ENCODE measurements at regions not wholly inside any gene's neighbourhood (a gene's known extent, or its start where the extent isn't known, plus 50 kb on each side); places are given as distances from the start of the nearest gene placed in this dataset.

DNA sequence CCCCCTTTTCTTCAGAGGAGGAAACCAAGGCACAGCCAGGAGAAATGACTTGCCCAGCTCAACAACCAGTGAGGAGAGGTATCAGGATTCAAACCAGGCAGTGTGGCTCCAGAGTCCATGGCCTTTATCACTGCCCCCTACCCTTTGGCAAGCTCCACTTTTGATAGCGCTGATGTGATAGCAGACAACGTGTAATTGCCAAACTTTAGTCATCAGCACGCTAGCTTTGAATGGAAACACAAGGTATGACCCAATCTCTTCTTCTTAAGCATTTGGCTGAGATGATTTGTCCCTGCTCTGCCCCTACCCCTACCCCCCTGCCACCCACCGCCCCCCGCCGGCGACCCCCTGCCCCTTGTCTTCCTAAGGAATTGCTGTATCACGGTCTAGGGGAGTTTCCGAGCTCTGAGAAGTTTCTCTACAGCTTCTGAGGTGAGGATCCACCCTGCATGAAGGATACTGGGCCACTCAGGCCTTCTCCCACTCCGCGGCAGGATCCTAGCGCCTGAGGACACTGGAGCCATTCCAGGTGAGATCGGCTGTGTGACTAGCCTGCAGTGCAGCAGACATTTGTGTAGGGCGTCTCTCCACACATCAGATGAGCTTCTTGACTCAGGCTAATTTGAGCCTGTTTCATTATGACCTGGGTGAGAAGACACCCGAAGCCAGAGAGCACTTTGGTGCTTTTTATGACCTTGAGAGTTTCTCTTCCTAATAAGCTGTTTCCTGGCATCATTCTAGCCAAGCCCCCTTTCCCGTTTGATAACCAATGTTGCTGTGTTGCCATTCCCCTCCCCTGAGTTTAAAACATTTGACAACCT, 75.1 kb upstream of the MAP4K4 start:
- no peaks in the 10 kb centered on the region for H3K9me3 ChIP-seq (ENCODE audit: control insufficient read depth, low read length)
- no peak overlapping the region for H3K23ac ChIP-seq (ENCODE audit: low read length in 2 of 2)
- peaks cover 5% of the 10 kb centered on the region for H3K4me1 ChIP-seq (ENCODE audit: control insufficient read depth, insufficient read depth, low read depth, low read length)
- H3K4ac ChIP-seq (ENCODE audit: low read depth in 1 of 2, low read length in 2 of 2): no peak overlapping the region
- no peak overlapping the region for H3K4me2 ChIP-seq (ENCODE audit: low read length, poor library complexity, severe bottlenecking)
- no peaks in the 10 kb centered on the region for H3K79me1 ChIP-seq (replicated peaks; ENCODE audit: low read length, poor library complexity, severe bottlenecking)
- no peak overlapping the region for H3K4me3 ChIP-seq (ENCODE audit: insufficient read depth in 1 of 2, low read depth in 1 of 2, low read length in 2 of 2)
- no peak overlapping the region for H3K18ac ChIP-seq (ENCODE audit: low read depth in 1 of 2, low read length in 2 of 2)
- WGBS: 63% methylated on average over 12 of the region's 16 CpGs
- no peak overlapping the region for H2AFZ ChIP-seq (ENCODE audit: low read depth, low read length)
- H3K36me3 ChIP-seq (ENCODE audit: control insufficient read depth in 1 of 2, insufficient read depth in 2 of 2, low read depth in 1 of 2, low read length in 2 of 2): no peaks in the 10 kb centered on the region
- no peak overlapping the region for H4K91ac ChIP-seq (ENCODE audit: low read length)
- no peak overlapping the region for H2BK5ac ChIP-seq (ENCODE audit: low read depth, low read length, poor library complexity, severe bottlenecking)
- no peak overlapping the region for H2BK120ac ChIP-seq (ENCODE audit: low read depth, low read length)
- H3K9ac ChIP-seq (ENCODE audit: low read length): no peak overlapping the region
- peak overlapping the region in 1 of 2 experiments; percentile 75 for H3K14ac ChIP-seq (ENCODE audit: low read length in 2 of 2)
- H2AK5ac ChIP-seq (ENCODE audit: low read length, severe bottlenecking): no peak overlapping the region
- no peak overlapping the region for H4K8ac ChIP-seq (ENCODE audit: low read length)
- no peak overlapping the region for H2BK15ac ChIP-seq (ENCODE audit: low read depth, poor library complexity, severe bottlenecking)
- no peak for DNase-seq
- no peak overlapping the region for H3K27ac ChIP-seq (ENCODE audit: low read length, poor library complexity, severe bottlenecking)
- no peak overlapping the region for H2BK12ac ChIP-seq (ENCODE audit: low read length in 2 of 2)
- no peaks in the 10 kb centered on the region for H3K27me3 ChIP-seq (ENCODE audit: control insufficient read depth in 1 of 2, insufficient read depth in 1 of 2, low read length in 2 of 2)

DNA sequence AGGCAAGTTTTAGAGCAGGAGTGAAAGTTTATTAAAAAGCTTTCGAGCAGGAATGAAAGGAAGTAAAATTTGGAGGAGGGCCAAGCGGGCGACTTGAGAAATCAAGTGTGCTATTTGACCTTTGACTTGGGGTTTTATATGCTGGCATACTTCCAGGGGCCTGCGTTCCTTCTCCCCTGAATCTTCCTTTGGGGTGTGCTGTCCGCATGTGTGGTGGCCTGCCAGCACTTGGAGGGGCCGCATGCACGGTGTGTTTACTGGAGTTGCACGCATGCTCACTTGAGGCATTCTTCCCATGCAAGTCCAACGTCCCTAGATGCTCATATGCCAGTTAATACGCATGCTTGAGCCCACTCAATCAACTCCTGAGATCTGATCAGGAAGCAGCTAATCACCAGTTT, 78.3 kb upstream of the MAP4K4 start:
- H3K79me1 ChIP-seq (replicated peaks; ENCODE audit: low read length, poor library complexity, severe bottlenecking): no peaks in the 10 kb centered on the region
- H3K36me3 ChIP-seq (ENCODE audit: control insufficient read depth in 1 of 2, insufficient read depth in 2 of 2, low read depth in 1 of 2, low read length in 2 of 2): no peaks in the 10 kb centered on the region
- no peak overlapping the region for H2BK12ac ChIP-seq (ENCODE audit: low read length in 2 of 2)
- DNase-seq: no peak
- no peak overlapping the region for H2AK5ac ChIP-seq (ENCODE audit: low read length, severe bottlenecking)
- H3K27ac ChIP-seq (ENCODE audit: low read length, poor library complexity, severe bottlenecking): no peak overlapping the region
- H4K8ac ChIP-seq (ENCODE audit: low read length): no peak overlapping the region
- no peak overlapping the region for H2AFZ ChIP-seq (ENCODE audit: low read depth, low read length)
- H2BK15ac ChIP-seq (ENCODE audit: low read depth, poor library complexity, severe bottlenecking): no peak overlapping the region
- no peak overlapping the region for H3K9ac ChIP-seq (ENCODE audit: low read length)
- H3K27me3 ChIP-seq (ENCODE audit: control insufficient read depth in 1 of 2, insufficient read depth in 1 of 2, low read length in 2 of 2): no peaks in the 10 kb centered on the region
- no peak overlapping the region for H2BK5ac ChIP-seq (ENCODE audit: low read depth, low read length, poor library complexity, severe bottlenecking)
- H3K23ac ChIP-seq (ENCODE audit: low read length in 2 of 2): no peak overlapping the region
- H3K4me3 ChIP-seq (ENCODE audit: insufficient read depth in 1 of 2, low read depth in 1 of 2, low read length in 2 of 2): peak overlapping the region in 1 of 2 experiments; percentile 8
- H3K14ac ChIP-seq (ENCODE audit: low read length in 2 of 2): no peak overlapping the region
- no peak overlapping the region for H3K4me2 ChIP-seq (ENCODE audit: low read length, poor library complexity, severe bottlenecking)
- H3K9me3 ChIP-seq (ENCODE audit: control insufficient read depth, low read length): no peaks in the 10 kb centered on the region
- WGBS: 89% methylated on average over 10 of the region's 10 CpGs
- H3K18ac ChIP-seq (ENCODE audit: low read depth in 1 of 2, low read length in 2 of 2): no peak overlapping the region
- H3K4ac ChIP-seq (ENCODE audit: low read depth in 1 of 2, low read length in 2 of 2): no peak overlapping the region
- H2BK120ac ChIP-seq (ENCODE audit: low read depth, low read length): no peak overlapping the region
- peaks cover 6% of the 10 kb centered on the region for H3K4me1 ChIP-seq (ENCODE audit: control insufficient read depth, insufficient read depth, low read depth, low read length)
- no peak overlapping the region for H4K91ac ChIP-seq (ENCODE audit: low read length)

DNA sequence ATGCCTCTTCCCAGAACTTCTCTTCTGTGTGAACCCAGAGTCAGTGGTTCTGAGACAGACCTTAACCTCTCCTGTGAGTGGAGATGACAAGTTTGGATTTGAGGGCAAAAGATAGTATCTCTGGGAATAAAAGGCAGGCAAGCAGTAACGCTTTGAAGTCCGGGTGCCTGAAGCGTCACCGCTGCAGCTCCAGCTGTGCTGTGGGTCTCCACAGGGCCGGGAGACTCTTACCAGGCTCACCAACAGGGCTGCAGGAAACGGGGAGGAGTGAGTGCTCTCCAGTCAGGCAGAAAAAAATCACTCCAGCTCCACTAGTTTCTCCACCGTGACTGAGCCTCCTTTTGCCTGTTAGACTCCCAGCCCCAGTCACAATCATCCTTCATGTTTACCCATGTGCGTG, 79.7 kb upstream of the MAP4K4 start:
- Histone ChIP-seq H3K4me1 (ENCODE audit: control insufficient read depth, insufficient read depth, low read depth, low read length) (peaks cover 6% of the 10 kb centered on the region), H3K79me1 (replicated peaks; ENCODE audit: low read length, poor library complexity, severe bottlenecking) (no peaks in the 10 kb centered on the region), H2BK15ac (ENCODE audit: low read depth, poor library complexity, severe bottlenecking) (no peak overlapping the region), H3K4me3 (ENCODE audit: insufficient read depth in 1 of 2, low read depth in 1 of 2, low read length in 2 of 2) (no peak overlapping the region), H3K9ac (ENCODE audit: low read length) (no peak overlapping the region), H3K27ac (ENCODE audit: low read length, poor library complexity, severe bottlenecking) (peak overlapping the region; percentile 44), H3K4me2 (ENCODE audit: low read length, poor library complexity, severe bottlenecking) (no peak overlapping the region), H3K18ac (ENCODE audit: low read depth in 1 of 2, low read length in 2 of 2) (no peak overlapping the region), H3K9me3 (ENCODE audit: control insufficient read depth, low read length) (no peaks in the 10 kb centered on the region), H2AFZ (ENCODE audit: low read depth, low read length) (no peak overlapping the region), H2BK5ac (ENCODE audit: low read depth, low read length, poor library complexity, severe bottlenecking) (no peak overlapping the region), H4K91ac (ENCODE audit: low read length) (no peak overlapping the region), H3K4ac (ENCODE audit: low read depth in 1 of 2, low read length in 2 of 2) (no peak overlapping the region), H3K14ac (ENCODE audit: low read length in 2 of 2) (no peak overlapping the region), H3K36me3 (ENCODE audit: control insufficient read depth in 1 of 2, insufficient read depth in 2 of 2, low read depth in 1 of 2, low read length in 2 of 2) (no peaks in the 10 kb centered on the region), H3K23ac (ENCODE audit: low read length in 2 of 2) (no peak overlapping the region), H2BK12ac (ENCODE audit: low read length in 2 of 2) (no peak overlapping the region), H2BK120ac (ENCODE audit: low read depth, low read length) (no peak overlapping the region), H3K27me3 (ENCODE audit: control insufficient read depth in 1 of 2, insufficient read depth in 1 of 2, low read length in 2 of 2) (no peaks in the 10 kb centered on the region), H4K8ac (ENCODE audit: low read length) (no peak overlapping the region), H2AK5ac (ENCODE audit: low read length, severe bottlenecking) (no peak overlapping the region)
- WGBS: 34% methylated on average over 8 of the region's 8 CpGs
- DNase-seq: peak; percentile 40

DNA sequence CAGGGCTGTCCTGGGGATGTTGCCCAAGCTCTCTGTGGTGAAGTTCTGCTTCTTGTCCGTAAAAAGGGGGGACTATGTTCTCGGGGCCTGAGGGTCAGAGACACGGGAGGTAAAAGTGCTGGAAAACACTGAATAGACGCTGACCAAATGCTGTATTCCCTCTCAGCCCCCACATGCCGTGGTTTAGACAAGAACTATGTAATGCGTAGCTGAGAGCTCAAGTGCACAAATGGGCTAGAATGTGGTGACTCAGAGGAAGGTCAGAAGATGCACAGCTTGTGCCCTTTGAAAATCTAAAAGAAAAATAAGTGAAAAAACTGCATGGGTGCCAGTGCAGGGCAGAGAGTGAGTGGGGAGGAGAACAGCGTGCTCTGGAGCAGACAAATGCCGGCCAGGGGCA, 80.3 kb upstream of the MAP4K4 start:
- Histone ChIP-seq H2BK120ac (ENCODE audit: low read depth, low read length) (no peak overlapping the region), H3K4me2 (ENCODE audit: low read length, poor library complexity, severe bottlenecking) (peak overlapping the region; percentile 44), H4K91ac (ENCODE audit: low read length) (no peak overlapping the region), H2BK5ac (ENCODE audit: low read depth, low read length, poor library complexity, severe bottlenecking) (peak overlapping the region; percentile 10), H2BK15ac (ENCODE audit: low read depth, poor library complexity, severe bottlenecking) (no peak overlapping the region), H3K4me1 (ENCODE audit: control insufficient read depth, insufficient read depth, low read depth, low read length) (peaks cover 6% of the 10 kb centered on the region), H3K4ac (ENCODE audit: low read depth in 1 of 2, low read length in 2 of 2) (no peak overlapping the region), H3K9me3 (ENCODE audit: control insufficient read depth, low read length) (no peaks in the 10 kb centered on the region), H2AFZ (ENCODE audit: low read depth, low read length) (no peak overlapping the region), H3K23ac (ENCODE audit: low read length in 2 of 2) (no peak overlapping the region), H3K9ac (ENCODE audit: low read length) (no peak overlapping the region), H2AK5ac (ENCODE audit: low read length, severe bottlenecking) (no peak overlapping the region), H3K27ac (ENCODE audit: low read length, poor library complexity, severe bottlenecking) (peak overlapping the region; percentile 44), H3K18ac (ENCODE audit: low read depth in 1 of 2, low read length in 2 of 2) (peak overlapping the region in 1 of 2 experiments; percentile 65), H2BK12ac (ENCODE audit: low read length in 2 of 2) (peak overlapping the region in 1 of 2 experiments; percentile 59), H3K79me1 (replicated peaks; ENCODE audit: low read length, poor library complexity, severe bottlenecking) (no peaks in the 10 kb centered on the region), H3K27me3 (ENCODE audit: control insufficient read depth in 1 of 2, insufficient read depth in 1 of 2, low read length in 2 of 2) (no peaks in the 10 kb centered on the region), H4K8ac (ENCODE audit: low read length) (no peak overlapping the region), H3K14ac (ENCODE audit: low read length in 2 of 2) (no peak overlapping the region), H3K4me3 (ENCODE audit: insufficient read depth in 1 of 2, low read depth in 1 of 2, low read length in 2 of 2) (no peak overlapping the region), H3K36me3 (ENCODE audit: control insufficient read depth in 1 of 2, insufficient read depth in 2 of 2, low read depth in 1 of 2, low read length in 2 of 2) (no peaks in the 10 kb centered on the region)
- 12% methylated on average over 8 of the region's 8 CpGs for WGBS
- DNase-seq: peak; percentile 82
